SU-DHL-6 (cell line): ENCODE measurements at regions not wholly inside any gene's neighbourhood (a gene's known extent, or its start where the extent isn't known, plus 50 kb on each side); places are given as distances from the start of the nearest gene placed in this dataset.

Experiments used
- CTCF ChIP-seq: fragments of 200-600 bp; sonication (generic); IDR thresholded peaks from one replicate; pipeline ENCODE4 v1.5.1; 2017; ENCODE audit warnings: antibody characterized with exemption, mild to moderate bottlenecking, low read length, moderate library complexity; ENCODE audit not compliant: insufficient read depth, poor library complexity, severe bottlenecking
- EZH2phosphoT487 ChIP-seq: fragments of 200-600 bp; sonication (generic), shearing (Covaris generic); conservative IDR thresholded peaks from 2 replicates; pipeline ENCODE4 v1.6.1; 2018; ENCODE audit warnings: mild to moderate bottlenecking, antibody characterized with exemption, low read length, moderate library complexity, mixed read lengths

GRCh38 chr15:95284933-95285421, 1045.5 kb upstream of the NR2F2 start:
- TF ChIP-seq CTCF = no peak
- TF ChIP-seq EZH2phosphoT487 = no peak
